ENCODE measurements at regions not wholly inside any gene's neighbourhood (a gene's known extent, or its start where the extent isn't known, plus 50 kb on each side); places are given as distances from the start of the nearest gene placed in this dataset.

- Histone ChIP-seq H3K9ac (replicated peaks; ENCODE audit: extremely low read depth, insufficient read depth, low read length) (no peak overlapping the region), H2AFZ (ENCODE audit: low read depth, low read length) (no peak overlapping the region), H3K27me3 (ENCODE audit: control insufficient read depth in 2 of 2, insufficient read depth in 2 of 2, low read length in 2 of 2) (no peaks in the 10 kb centered on the region), H3K4me1 (ENCODE audit: control insufficient read depth, extremely low read depth, insufficient read depth, low read length) (peaks cover 4% of the 10 kb centered on the region), H3K79me2 (ENCODE audit: control insufficient read depth, insufficient read depth, low read length) (no peaks in the 10 kb centered on the region), H3K9me3 (replicated peaks; ENCODE audit: control insufficient read depth, insufficient read depth, low read length) (no peaks in the 10 kb centered on the region), H3K9me1 (replicated peaks; ENCODE audit: control insufficient read depth, extremely low read depth, insufficient read depth, low read length) (peaks cover 3% of the 10 kb centered on the region), H3K27ac (ENCODE audit: insufficient read depth, low read depth, low read length) (no peak overlapping the region), H4K20me1 (replicated peaks; ENCODE audit: control insufficient read depth, extremely low read depth, insufficient read depth, low read length) (no peaks in the 10 kb centered on the region), H3K4me2 (ENCODE audit: insufficient read depth, low read length) (no peak overlapping the region), H3K4me3 (replicated peaks in 1 of 3; ENCODE audit: insufficient read depth in 1 of 3, low read depth in 1 of 3, low read length in 3 of 3) (no peak overlapping the region), H3K36me3 (ENCODE audit: control insufficient read depth in 2 of 2, extremely low read depth in 1 of 2, insufficient read depth in 2 of 2, low read length in 2 of 2) (no peaks in the 10 kb centered on the region)
- no peak for DNase-seq (ENCODE audit: low read depth, low spot score)
- BruUV-seq (replicated peaks) = no TSS peak
- intact Hi-C loops (cut with micrococcal nuclease) (no loop called here), dilution Hi-C loops (cut with MboI; ENCODE audit: extremely low pct_ligation_motif_present, low sequenced_read_pairs) (no loop called here)
- TF ChIP-seq POLR2A (IDR thresholded peaks at IDR 0.05; ENCODE audit: low read depth, low read length) = no peak
- TF ChIP-seq JUN (IDR thresholded peaks at IDR 0.05; ENCODE audit: borderline replicate concordance, insufficient read depth, insufficient read length, low read depth) = no peak
- no peak for TF ChIP-seq GATA2 (IDR thresholded peaks at IDR 0.05; ENCODE audit: insufficient read depth, insufficient read length, low read depth, low read length)
- no peak for TF ChIP-seq POLR2AphosphoS5 (IDR thresholded peaks at IDR 0.05; ENCODE audit: insufficient read depth, low read depth, low read length)
- TF ChIP-seq FOS (IDR thresholded peaks at IDR 0.05; ENCODE audit: borderline replicate concordance, insufficient read depth, low read length) = no peak
- POLR2A ChIA-PET = no interaction called here
- FAIRE-seq = no peak
- CTCF ChIA-PET = interaction anchor here (0.9 to 1.0 kb wide), 2 partner anchors 9 to 57 kb away, joined by 3 read pairs; no protein-coding TSS in a partner anchor
Measured at GRCh38 chr5:8851101-8851500, 694.8 kb downstream of the SEMA5A start.

- BruUV-seq (replicated peaks) = no TSS peak
- CTCF ChIA-PET = interaction anchor here (1.8 kb wide), 1 partner anchor 51 kb away, joined by 4 read pairs; no protein-coding TSS in a partner anchor
Measured at GRCh38 chr5:8857051-8857450, 688.8 kb downstream of the SEMA5A start.

More at GRCh38 chr5:8857051-8857450, 688.8 kb downstream of the SEMA5A start:
- POLR2A ChIA-PET = interaction anchor here (0.6 kb wide), 1 partner anchor 21 kb away, joined by 3 read pairs; no protein-coding TSS in a partner anchor
- dilution Hi-C loops (cut with MboI; ENCODE audit: extremely low pct_ligation_motif_present, low sequenced_read_pairs) (no loop called here), intact Hi-C loops (cut with micrococcal nuclease) (no loop called here)
- TF ChIP-seq MYC (IDR thresholded peaks at IDR 0.05; ENCODE audit: low read depth, low read length) (no peak), POLR2A (IDR thresholded peaks at IDR 0.05; ENCODE audit: low read depth, low read length) (no peak), CTCF (IDR thresholded peaks at IDR 0.05; ENCODE audit: extremely low read depth in 1 of 2, insufficient read depth in 1 of 2, low read depth in 1 of 2, low read length in 2 of 2) (no peak), POLR2AphosphoS5 (IDR thresholded peaks at IDR 0.05; ENCODE audit: insufficient read depth, low read depth, low read length) (no peak), EZH2 (IDR thresholded peaks at IDR 0.05; ENCODE audit: borderline replicate concordance, low read depth, low read length, severe bottlenecking) (no peak), GATA2 (IDR thresholded peaks at IDR 0.05; ENCODE audit: insufficient read depth, insufficient read length, low read depth, low read length) (no peak), FOS (IDR thresholded peaks at IDR 0.05; ENCODE audit: borderline replicate concordance, insufficient read depth, low read length) (no peak), MAX (IDR thresholded peaks at IDR 0.05; ENCODE audit: insufficient read depth, insufficient read length) (no peak)
- Histone ChIP-seq H3K79me2 (ENCODE audit: control insufficient read depth, insufficient read depth, low read length) (no peaks in the 10 kb centered on the region), H3K9me3 (replicated peaks; ENCODE audit: control insufficient read depth, insufficient read depth, low read length) (no peaks in the 10 kb centered on the region), H3K36me3 (ENCODE audit: control insufficient read depth in 2 of 2, extremely low read depth in 1 of 2, insufficient read depth in 2 of 2, low read length in 2 of 2) (no peaks in the 10 kb centered on the region), H2AFZ (ENCODE audit: low read depth, low read length) (no peak overlapping the region), H3K9ac (replicated peaks; ENCODE audit: extremely low read depth, insufficient read depth, low read length) (no peak overlapping the region), H3K9me1 (replicated peaks; ENCODE audit: control insufficient read depth, extremely low read depth, insufficient read depth, low read length) (peaks cover 3% of the 10 kb centered on the region), H3K4me2 (ENCODE audit: insufficient read depth, low read length) (no peak overlapping the region), H3K4me1 (ENCODE audit: control insufficient read depth, extremely low read depth, insufficient read depth, low read length) (no peaks in the 10 kb centered on the region), H3K4me3 (replicated peaks in 1 of 3; ENCODE audit: insufficient read depth in 1 of 3, low read depth in 1 of 3, low read length in 3 of 3) (no peak overlapping the region), H4K20me1 (replicated peaks; ENCODE audit: control insufficient read depth, extremely low read depth, insufficient read depth, low read length) (no peaks in the 10 kb centered on the region), H3K27ac (ENCODE audit: insufficient read depth, low read depth, low read length) (no peak overlapping the region), H3K27me3 (ENCODE audit: control insufficient read depth in 2 of 2, insufficient read depth in 2 of 2, low read length in 2 of 2) (no peaks in the 10 kb centered on the region)
- no peak for DNase-seq (ENCODE audit: low read depth, low spot score)
- no peak for FAIRE-seq

Data from endothelial cell of umbilical vein (primary cell).